HUDEP-2 (cell line): ENCODE measurements at regions not wholly inside any gene's neighbourhood (a gene's known extent, or its start where the extent isn't known, plus 50 kb on each side); places are given as distances from the start of the nearest gene placed in this dataset.
"Not testable (repeated sequence)": the region's sequence is repeated elsewhere in the genome, so short reads cannot be mapped to it uniquely, and the experiment has no call there.

Source experiments
- DNase-seq, 76 experiments: peaks; one replicate each; lab custom pipeline; 2025; ENCODE audit not compliant: unreplicated experiment in 76 of 76; lab: John Stamatoyannopoulos, UW

DNA sequence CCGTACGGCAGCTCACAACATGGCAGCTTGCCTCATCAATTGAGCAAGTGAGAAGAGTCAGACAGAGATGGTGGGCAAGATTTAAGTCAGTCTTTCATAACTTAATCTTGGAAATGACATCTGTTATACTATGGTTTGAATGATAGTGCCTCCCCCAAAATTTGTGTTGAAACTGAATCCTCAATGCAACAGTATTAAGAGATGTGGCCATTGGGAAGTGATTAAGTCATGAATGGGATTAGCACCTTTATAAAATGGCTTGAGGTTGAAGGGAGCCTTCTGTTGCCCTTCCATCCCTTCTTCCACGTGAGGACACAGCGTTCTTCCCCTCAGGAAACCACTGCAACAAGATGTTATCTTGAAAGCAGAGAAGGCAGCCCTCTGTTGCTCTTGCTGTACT lies 124.2 kb downstream of the C12orf75 start:
- no peak for DNase-seq

DNA sequence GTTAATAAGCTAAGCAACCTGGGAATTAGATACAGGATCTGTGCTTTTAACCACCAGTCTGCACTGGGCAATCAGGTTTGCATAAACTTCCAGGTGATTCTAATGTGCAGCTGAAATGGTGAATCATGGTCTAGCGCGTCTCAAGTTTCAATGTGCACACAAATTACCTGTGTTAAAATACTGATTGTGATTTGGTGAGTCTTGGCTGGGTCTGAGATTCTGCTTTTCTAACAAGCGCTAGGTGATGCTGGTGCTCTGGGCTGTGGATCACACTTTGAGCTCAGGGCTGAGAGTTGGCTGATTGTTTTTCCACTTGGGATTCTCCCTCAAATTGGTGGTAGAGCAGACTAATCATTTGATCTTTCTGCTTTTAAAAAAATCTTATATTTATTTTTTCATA lies 124.8 kb downstream of the C12orf75 start:
- no peak for DNase-seq

- DNase-seq: no peak
Measured at GRCh38 chr12:105457026-105457425, 126.5 kb downstream of the C12orf75 start.

DNA sequence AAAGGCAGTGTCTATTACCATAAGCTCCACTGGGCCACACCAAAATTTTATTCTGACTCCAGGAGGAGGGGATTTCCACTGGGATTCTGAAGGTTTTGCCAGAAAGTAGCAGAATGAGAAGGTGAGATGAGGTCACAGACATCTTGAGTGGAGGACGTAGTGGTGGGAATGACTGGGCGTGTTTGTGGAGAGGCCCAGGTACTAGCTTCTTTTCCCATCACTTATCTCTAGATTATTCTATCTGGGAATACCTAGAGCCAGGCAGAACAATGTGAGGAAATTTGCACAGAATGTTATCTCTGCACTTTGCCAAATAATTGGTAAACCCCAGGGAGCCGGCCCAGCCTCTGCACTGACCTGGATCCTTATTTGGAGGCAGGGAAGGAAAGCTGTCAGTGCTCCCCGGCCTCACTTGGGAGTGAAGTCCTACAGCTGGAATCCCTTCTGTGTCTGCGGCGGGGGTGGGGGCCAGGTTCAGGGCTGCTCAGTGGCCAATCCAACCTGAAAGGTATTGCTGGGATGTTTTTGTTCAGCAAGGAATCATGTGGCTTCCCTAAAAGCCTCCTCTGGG lies 129.4 kb downstream of the C12orf75 start:
- no peak for DNase-seq

DNA sequence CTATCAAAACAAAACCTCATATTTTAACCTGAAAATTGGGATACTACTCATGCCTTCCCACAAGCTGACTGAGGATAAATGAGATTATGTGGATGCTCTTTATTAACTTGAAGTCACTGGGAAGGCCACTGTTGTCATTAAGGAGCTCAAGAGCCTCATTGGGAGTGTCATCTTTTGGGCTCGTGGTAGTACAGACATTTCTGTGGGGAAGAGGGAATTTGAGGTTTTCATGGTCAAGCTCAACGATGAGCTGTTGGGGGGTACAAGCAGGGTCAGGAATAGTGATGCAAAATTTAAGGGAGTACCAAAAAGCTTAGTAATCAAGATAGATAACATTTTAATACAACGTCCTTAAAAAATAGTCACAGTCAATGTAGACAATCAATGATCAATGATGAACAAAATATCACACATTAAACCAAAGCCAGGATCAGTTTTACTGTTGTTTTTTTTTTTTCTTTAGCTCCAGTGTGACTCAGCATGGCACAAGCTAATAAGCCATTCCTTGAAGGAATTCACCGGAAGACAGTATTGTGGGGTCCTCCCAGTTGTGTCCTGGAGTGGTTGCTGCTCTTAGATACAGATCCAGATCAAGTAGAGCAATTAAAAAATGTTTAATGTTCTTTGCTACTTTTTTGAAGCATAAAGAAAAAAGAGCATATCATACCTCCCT lies 130.9 kb downstream of the C12orf75 start:
- no peak for DNase-seq

- DNase-seq: no peak
Measured at GRCh38 chr12:105461944-105462762, 131.7 kb downstream of the C12orf75 start.

- DNase-seq: no peak
Measured at GRCh38 chr12:105462831-105463230, 132.3 kb downstream of the C12orf75 start.

- no peak for DNase-seq
Measured at GRCh38 chr12:105464406-105464805, 133.9 kb downstream of the C12orf75 start.

GRCh38 chr12:105466231-105466900 lies 135.9 kb downstream of the C12orf75 start:
- no peak for DNase-seq

GRCh38 chr12:105466901-105467598 lies 136.6 kb downstream of the C12orf75 start:
- DNase-seq: no peak

GRCh38 chr12:105467710-105468366 lies 137.3 kb downstream of the C12orf75 start:
- no peak for DNase-seq

GRCh38 chr12:105468464-105468863 lies 138.0 kb downstream of the C12orf75 start:
- no peak for DNase-seq

DNA sequence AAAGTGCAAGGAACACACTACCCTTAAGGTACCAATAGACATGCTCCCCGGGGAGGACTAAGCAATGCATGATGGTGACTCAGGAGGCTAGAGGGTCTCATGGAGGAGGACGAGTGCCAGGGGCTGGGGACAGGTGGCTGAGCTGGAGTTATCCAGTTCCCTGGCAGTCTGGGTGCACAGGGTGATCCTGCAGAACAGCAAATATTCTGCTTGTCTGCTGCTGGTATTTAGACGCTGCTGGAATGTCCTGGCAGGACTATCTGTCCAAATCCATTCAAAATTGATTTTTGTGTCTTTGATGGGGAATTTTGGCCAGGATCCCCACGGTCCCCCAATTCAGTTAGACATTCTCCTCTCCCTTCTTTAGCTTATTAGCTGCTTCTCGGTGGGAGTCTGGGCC lies 138.7 kb downstream of the C12orf75 start:
- no peak for DNase-seq

- DNase-seq: no peak
Measured at GRCh38 chr12:105469701-105470100, 139.2 kb downstream of the C12orf75 start.

DNA sequence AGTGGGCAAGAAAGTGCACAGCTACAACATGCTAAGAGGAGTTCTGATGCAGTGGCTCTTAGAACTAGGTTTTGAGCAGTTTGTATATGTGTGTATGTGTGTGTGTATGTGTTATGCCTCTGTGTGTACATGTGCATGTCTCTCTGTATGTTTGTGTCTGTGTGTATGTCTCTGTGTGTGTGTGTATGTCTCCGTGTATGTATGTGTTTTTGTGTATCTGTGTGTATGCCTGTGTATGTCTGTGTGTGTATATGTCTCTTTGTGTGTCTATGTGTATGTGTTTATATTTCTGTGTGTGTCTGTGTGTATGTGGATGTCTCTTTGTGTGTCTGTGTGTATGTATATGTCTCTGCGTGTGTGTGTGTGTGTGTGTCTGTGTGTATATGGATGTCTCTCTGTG lies 139.6 kb downstream of the C12orf75 start:
- DNase-seq: no peak

DNA sequence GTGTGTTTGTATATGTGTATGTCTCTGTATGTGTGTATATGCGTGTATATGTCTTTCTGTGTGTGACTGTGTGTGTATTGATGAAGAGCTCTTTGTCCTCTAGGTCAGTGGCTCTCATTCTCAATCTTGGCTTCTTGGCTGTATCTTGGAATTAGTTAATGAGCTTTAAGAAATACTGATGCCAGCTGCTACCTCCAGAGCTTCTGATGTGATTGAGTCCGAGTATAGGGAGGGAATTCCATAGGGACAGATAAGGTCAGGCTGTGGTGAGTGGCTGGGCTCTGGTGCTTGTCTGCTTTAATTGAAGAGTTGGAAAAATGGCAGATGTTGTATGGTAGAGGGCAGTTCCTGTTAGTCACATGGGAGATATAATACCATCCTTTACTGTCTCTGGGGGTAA lies 140.1 kb downstream of the C12orf75 start:
- no peak for DNase-seq

DNA sequence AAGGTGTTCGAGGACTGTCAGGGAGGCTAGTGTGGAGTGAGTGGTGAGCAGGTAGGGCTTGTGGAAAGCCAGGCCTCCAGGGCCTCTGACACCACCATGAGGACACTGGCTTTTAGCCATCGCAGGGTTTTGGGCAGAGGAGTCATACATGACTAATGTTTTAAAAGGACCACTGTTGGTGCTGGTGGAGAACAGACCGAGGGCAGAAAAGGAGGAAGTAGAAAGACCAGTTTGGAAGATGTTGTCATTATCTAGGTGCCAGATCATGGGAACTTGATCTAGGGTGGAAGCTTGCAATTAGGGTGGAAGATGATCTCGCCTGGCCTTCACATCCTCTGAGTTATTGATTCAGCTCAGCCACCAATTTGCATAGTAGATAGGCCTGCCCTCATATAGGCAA lies 144.2 kb downstream of the C12orf75 start:
- DNase-seq: no peak

DNA sequence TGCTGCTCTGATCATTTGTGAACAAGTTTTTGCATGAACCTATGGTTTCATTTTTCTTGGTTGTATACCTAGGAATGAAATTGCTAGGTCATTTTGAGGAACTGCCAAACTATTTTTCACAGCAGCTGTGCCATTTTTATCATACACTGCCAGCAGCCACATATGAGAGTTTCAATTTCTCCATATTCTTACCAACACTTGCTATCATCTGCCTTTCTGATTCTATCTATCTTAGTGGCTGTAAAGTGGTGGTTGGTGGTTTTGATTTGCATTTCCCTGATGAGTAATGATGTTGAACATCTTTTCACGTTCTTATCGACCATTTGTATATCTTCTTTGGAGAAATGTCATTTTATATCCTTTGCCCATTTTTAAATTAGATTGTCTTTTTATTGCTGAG lies 146.1 kb downstream of the C12orf75 start:
- no peak for DNase-seq

DNA sequence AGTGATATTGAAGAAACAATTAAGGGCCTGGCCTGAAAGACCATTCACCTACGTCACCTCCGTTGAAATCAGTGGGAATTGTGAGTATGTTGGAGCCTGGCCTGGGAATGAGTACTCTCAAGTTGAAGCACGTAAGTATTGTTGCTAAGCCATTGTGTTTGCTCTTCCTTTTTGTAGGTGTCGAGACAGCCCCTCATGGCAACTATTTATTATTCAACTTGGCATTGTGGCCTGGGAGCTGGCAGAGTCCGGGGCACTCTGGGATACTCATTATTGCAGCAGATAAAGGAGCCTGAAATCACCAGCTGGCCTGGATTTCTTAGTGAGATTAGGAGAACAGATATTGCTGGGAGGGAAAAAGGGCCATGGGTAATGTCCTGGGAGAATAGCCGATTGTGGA lies 147.4 kb downstream of the C12orf75 start:
- DNase-seq: no peak

DNA sequence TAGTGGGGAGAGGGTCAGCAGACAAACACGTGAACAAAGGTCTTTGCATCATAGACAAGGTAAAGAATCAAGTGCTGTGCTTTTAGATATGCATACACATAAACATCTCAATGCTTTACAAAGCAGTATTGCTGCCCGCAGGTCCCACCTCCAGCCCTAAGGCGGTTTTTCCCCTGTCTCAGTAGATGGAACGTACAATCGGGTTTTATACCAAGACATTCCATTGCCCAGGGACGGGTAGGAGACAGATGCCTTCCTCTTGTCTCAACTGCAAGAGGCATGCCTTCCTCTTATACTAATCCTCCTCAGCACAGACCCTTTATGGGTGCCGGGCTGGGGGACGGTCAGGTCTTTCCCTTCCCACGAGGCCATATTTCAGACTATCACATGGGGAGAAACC lies 148.3 kb downstream of the C12orf75 start:
- DNase-seq: not testable (repeated sequence)
